Right lobe of liver (tissue), 4 donors: ENCODE measurements at regions not wholly inside any gene's neighbourhood (a gene's known extent, or its start where the extent isn't known, plus 50 kb on each side); places are given as distances from the start of the nearest gene placed in this dataset.

ENCODE experiments used
- CTCF ChIP-seq, 4 donors: fragments of 200-600 bp in 3 of 4; fragments of 450-650 bp in 1 of 4; IDR thresholded peaks; one replicate each; pipeline versions ENCODE4 v1.5.1 to v1.8.0; 2016 to 2022; ENCODE audit warnings: antibody characterized with exemption in 4 of 4, mild to moderate bottlenecking in 2 of 4
- POLR2A ChIP-seq: fragments of 450-650 bp; IDR thresholded peaks from one replicate; pipeline ENCODE4 v1.6.1; 2017; ENCODE audit warnings: antibody characterized with exemption, mild to moderate bottlenecking
- donor health status: DM: no; HTN: no; CAD: no.
- donor health status: DM: no; HTN: no; CAD: no.
- donor health status: DM: no; HTN: yes; CAD: no.

GRCh38 chr11:82246926-82247325, 486.7 kb downstream of the FAM181B start:
- no peak for TF ChIP-seq CTCF (IDR thresholded peaks at IDR 0.05)
- TF ChIP-seq POLR2A, result no peak
